Activated T-helper 2 cell treated with anti-CD3 and anti-CD28 coated beads, Interferon-gamma antibody, Interleukin-2, Interleukin-4, amounts not matched to agents 10 μg/mL and 5 μg/mL and 100 μg/mL, durations not matched to agents 14 hours and 24 hours and 36 hours (primary cell): ENCODE measurements at regions not wholly inside any gene's neighbourhood (a gene's known extent, or its start where the extent isn't known, plus 50 kb on each side); places are given as distances from the start of the nearest gene placed in this dataset.

Source experiments
- DNase-seq: peaks from one replicate; pipeline ENCODE4 v3.0.0; 2021; ENCODE audit warnings: low spot score
- H3K27ac Mint-ChIP-seq: one replicate; pipeline ENCODE4 v1.8.0; 2021; ENCODE audit warnings: mixed read lengths
- H3K27me3 Mint-ChIP-seq: one replicate; pipeline ENCODE4 v1.8.0; 2021; ENCODE audit warnings: low read depth, mixed read lengths
- H3K36me3 Mint-ChIP-seq: one replicate; pipeline ENCODE4 v1.8.0; 2021; ENCODE audit warnings: low read depth, mixed read lengths
- H3K4me1 Mint-ChIP-seq: one replicate; pipeline ENCODE4 v1.8.0; 2021; ENCODE audit warnings: low read depth, mixed read lengths
- H3K4me3 Mint-ChIP-seq: one replicate; pipeline ENCODE4 v1.8.0; 2021; ENCODE audit warnings: low read depth, mild to moderate bottlenecking, moderate library complexity, mixed read lengths
- H3K9me3 Mint-ChIP-seq: one replicate; pipeline ENCODE4 v1.8.0; 2021; ENCODE audit warnings: mixed read lengths
- intact Hi-C: fragments of 100-400 bp; cut with micrococcal nuclease; formaldehyde crosslinking; loops from one replicate; pipeline ENCODE4 v1.15.1; 2023

GRCh38 chr6:84445068-84445467 lies 217.6 kb upstream of the CEP162 start:
- no peak for DNase-seq
- no peaks in the 10 kb centered on the region for H3K27me3 Mint-ChIP-seq
- intact Hi-C loops: no loop called here
- H3K4me1 Mint-ChIP-seq: no peaks in the 10 kb centered on the region
- no peaks in the 10 kb centered on the region for H3K9me3 Mint-ChIP-seq
- H3K36me3 Mint-ChIP-seq: no peaks in the 10 kb centered on the region
- H3K4me3 Mint-ChIP-seq: no peak overlapping the region
- H3K27ac Mint-ChIP-seq: no peak overlapping the region

DNA sequence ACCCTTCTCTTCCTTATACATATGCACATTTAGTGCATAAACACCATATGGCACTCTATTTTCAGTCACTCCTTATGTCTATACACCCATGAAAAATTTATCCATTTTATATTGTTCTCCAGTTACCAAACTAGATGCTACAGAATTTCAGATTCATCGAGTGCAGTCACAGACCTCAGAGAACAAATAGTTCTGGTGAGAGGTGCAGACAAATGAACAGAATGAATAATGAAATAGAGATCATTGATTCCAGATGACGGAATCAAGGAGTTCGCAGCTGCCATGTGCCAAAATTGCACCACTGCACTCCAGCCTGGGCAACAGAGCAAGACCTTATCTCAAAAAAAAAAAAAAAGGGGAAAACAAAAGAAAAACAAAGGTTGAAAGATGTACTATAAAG lies 214.8 kb upstream of the CEP162 start:
- Mint-ChIP-seq H3K9me3 (no peaks in the 10 kb centered on the region), H3K27me3 (no peaks in the 10 kb centered on the region), H3K36me3 (no peaks in the 10 kb centered on the region), H3K4me1 (no peaks in the 10 kb centered on the region), H3K27ac (no peak overlapping the region), H3K4me3 (no peak overlapping the region)
- intact Hi-C loops: no loop called here
- DNase-seq: no peak

GRCh38 chr6:84441456-84441855 lies 214.0 kb upstream of the CEP162 start:
- H3K27ac Mint-ChIP-seq: no peak overlapping the region
- intact Hi-C loops: no loop called here
- DNase-seq: no peak
- no peaks in the 10 kb centered on the region for H3K36me3 Mint-ChIP-seq
- no peak overlapping the region for H3K4me3 Mint-ChIP-seq
- no peaks in the 10 kb centered on the region for H3K4me1 Mint-ChIP-seq
- H3K27me3 Mint-ChIP-seq: no peaks in the 10 kb centered on the region
- no peaks in the 10 kb centered on the region for H3K9me3 Mint-ChIP-seq

- intact Hi-C loops: no loop called here
- Mint-ChIP-seq H3K9me3 (no peaks in the 10 kb centered on the region), H3K4me1 (no peaks in the 10 kb centered on the region), H3K27me3 (no peaks in the 10 kb centered on the region), H3K4me3 (no peak overlapping the region), H3K36me3 (no peaks in the 10 kb centered on the region), H3K27ac (no peak overlapping the region)
- no peak for DNase-seq
Observed at GRCh38 chr6:84434550-84434949, 207.1 kb upstream of the CEP162 start.

DNA sequence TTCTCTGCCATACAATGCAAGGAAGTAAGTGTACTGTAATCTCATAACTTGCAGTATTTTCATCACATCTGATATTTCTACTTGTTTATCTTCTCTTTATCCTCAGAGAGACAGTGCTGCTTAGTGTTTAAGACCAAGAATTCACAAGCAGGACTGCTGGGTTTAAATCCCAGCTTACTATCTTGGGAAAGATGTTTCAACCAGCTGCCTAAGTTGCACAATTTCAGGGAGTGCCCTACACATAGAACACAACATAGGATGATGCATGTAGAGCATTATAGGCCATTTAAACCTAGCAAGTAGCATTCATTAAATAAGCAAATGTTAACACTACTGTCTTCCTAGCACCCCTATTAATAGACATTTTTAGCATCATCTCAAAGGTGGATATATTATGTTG lies 205.2 kb upstream of the CEP162 start:
- H3K27me3 Mint-ChIP-seq: no peaks in the 10 kb centered on the region
- H3K4me3 Mint-ChIP-seq: no peak overlapping the region
- H3K27ac Mint-ChIP-seq: no peak overlapping the region

GRCh38 chr6:84428300-84428907 lies 201.0 kb upstream of the CEP162 start:
- intact Hi-C loops: loop anchor here (2.0 kb wide), 1 partner anchor 894 kb away; no protein-coding TSS in a partner anchor
- no peaks in the 10 kb centered on the region for H3K4me1 Mint-ChIP-seq
- no peak overlapping the region for H3K4me3 Mint-ChIP-seq
- peak; percentile 8 for DNase-seq
- H3K36me3 Mint-ChIP-seq: no peaks in the 10 kb centered on the region
- H3K27me3 Mint-ChIP-seq: no peaks in the 10 kb centered on the region
- H3K27ac Mint-ChIP-seq: no peak overlapping the region
- no peaks in the 10 kb centered on the region for H3K9me3 Mint-ChIP-seq

More for the DNA sequence above, 205.2 kb upstream of the CEP162 start:
- DNase-seq: no peak
- Mint-ChIP-seq H3K4me1 (no peaks in the 10 kb centered on the region), H3K36me3 (no peaks in the 10 kb centered on the region), H3K9me3 (no peaks in the 10 kb centered on the region)
- intact Hi-C loops: no loop called here

GRCh38 chr6:84425971-84426705 lies 198.7 kb upstream of the CEP162 start:
- Mint-ChIP-seq H3K4me3 (no peak overlapping the region), H3K27me3 (peaks cover 3% of the 10 kb centered on the region), H3K36me3 (no peaks in the 10 kb centered on the region), H3K27ac (no peak overlapping the region), H3K9me3 (no peaks in the 10 kb centered on the region), H3K4me1 (no peaks in the 10 kb centered on the region)
- no peak for DNase-seq
- intact Hi-C loops: no loop called here

GRCh38 chr6:84424956-84425355 lies 197.5 kb upstream of the CEP162 start:
- Mint-ChIP-seq H3K36me3 (no peaks in the 10 kb centered on the region), H3K27me3 (peaks cover 3% of the 10 kb centered on the region), H3K4me1 (no peaks in the 10 kb centered on the region), H3K4me3 (no peak overlapping the region), H3K9me3 (no peaks in the 10 kb centered on the region), H3K27ac (no peak overlapping the region)
- intact Hi-C loops: loop anchor here (5.0 kb wide), 1 partner anchor 342 kb away; no protein-coding TSS in a partner anchor
- DNase-seq: no peak

DNA sequence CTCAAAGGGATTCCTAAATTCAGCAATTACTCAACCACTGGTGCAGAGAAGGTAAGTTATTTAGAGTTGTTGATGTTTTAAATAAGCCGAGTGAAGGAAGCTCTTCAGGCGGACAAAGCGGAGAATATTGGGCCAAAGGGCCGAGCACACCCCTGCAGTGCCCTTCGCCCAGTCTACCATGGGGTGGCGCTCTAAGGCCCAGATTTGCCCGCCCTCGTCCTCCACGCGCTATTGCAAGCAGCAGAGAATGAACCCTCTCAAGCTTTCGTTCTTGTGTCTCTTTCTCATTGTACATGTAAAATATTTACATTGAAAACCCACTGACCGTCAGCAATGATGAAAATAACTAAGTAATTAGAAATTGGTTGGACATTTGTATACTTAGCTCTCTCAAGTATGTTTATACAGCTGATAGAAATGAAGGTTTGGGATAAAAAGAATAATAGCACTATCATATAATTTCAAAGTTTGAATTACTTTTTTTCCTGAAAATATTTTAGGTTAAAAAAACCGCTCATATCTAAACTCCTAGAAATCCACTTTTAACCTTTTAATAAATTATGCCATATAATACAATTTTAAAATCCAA lies 195.0 kb upstream of the CEP162 start:
- Mint-ChIP-seq H3K36me3 (no peaks in the 10 kb centered on the region), H3K4me3 (no peak overlapping the region), H3K27me3 (peaks cover 3% of the 10 kb centered on the region), H3K4me1 (no peaks in the 10 kb centered on the region), H3K27ac (no peak overlapping the region), H3K9me3 (no peaks in the 10 kb centered on the region)
- intact Hi-C loops: loop anchor here (5.0 kb wide), 1 partner anchor 345 kb away; no protein-coding TSS in a partner anchor
- peak; percentile 9 for DNase-seq

DNA sequence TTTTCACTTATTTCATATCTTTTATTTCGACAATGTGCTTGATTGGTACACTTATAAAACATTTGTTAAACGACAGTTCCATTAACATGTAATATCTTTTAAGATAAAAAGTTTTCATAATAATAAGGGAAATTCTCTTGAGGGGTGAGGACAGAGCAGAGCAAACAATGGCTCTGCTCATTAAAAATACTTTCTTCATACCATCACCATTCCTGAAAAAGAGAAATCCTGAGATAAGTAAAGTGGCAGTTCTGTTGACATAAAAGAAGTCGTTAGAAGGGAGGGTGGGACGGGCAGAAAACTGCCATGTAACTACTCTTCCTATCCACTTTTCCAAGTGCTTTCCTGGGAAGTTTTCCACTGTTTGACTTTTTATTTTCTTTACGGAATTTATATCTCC lies 193.6 kb upstream of the CEP162 start:
- no peak for DNase-seq
- Mint-ChIP-seq H3K4me3 (no peak overlapping the region), H3K36me3 (no peaks in the 10 kb centered on the region), H3K4me1 (no peaks in the 10 kb centered on the region), H3K27ac (no peak overlapping the region), H3K27me3 (peaks cover 3% of the 10 kb centered on the region), H3K9me3 (no peaks in the 10 kb centered on the region)
- intact Hi-C loops: loop anchor here (5.0 kb wide), 1 partner anchor 346 kb away; no protein-coding TSS in a partner anchor

DNA sequence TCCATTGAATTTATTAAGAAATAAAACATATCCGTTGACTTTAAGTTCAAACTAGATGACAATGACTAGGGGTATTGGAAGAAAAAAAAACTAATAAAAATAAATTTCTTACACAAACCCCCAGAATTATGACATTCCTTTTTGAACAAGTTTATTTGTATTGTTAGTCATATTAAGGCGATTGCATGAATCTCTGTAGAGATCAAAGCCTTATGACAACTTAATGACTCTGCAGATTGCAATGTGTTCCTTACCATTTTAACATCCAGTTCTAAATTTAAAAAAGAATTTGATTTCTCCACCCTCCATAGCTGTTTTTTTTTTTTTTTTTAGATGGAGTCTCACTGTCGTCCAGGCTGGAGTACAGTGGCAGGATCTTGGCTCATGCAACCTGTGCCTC lies 189.8 kb upstream of the CEP162 start:
- no peak for DNase-seq
- Mint-ChIP-seq H3K4me1 (no peaks in the 10 kb centered on the region), H3K36me3 (no peaks in the 10 kb centered on the region), H3K27me3 (peaks cover 3% of the 10 kb centered on the region), H3K9me3 (no peaks in the 10 kb centered on the region), H3K27ac (no peak overlapping the region), H3K4me3 (no peak overlapping the region)
- intact Hi-C loops: no loop called here

GRCh38 chr6:84416043-84416657 lies 188.7 kb upstream of the CEP162 start:
- no peak for DNase-seq
- intact Hi-C loops: no loop called here
- H3K36me3 Mint-ChIP-seq: no peaks in the 10 kb centered on the region
- no peaks in the 10 kb centered on the region for H3K4me1 Mint-ChIP-seq
- H3K9me3 Mint-ChIP-seq: no peaks in the 10 kb centered on the region
- no peak overlapping the region for H3K27ac Mint-ChIP-seq
- H3K27me3 Mint-ChIP-seq: no peaks in the 10 kb centered on the region
- H3K4me3 Mint-ChIP-seq: no peak overlapping the region

- intact Hi-C loops: no loop called here
- no peaks in the 10 kb centered on the region for H3K4me1 Mint-ChIP-seq
- no peak overlapping the region for H3K4me3 Mint-ChIP-seq
- H3K36me3 Mint-ChIP-seq: no peaks in the 10 kb centered on the region
- DNase-seq: no peak
- H3K27me3 Mint-ChIP-seq: no peaks in the 10 kb centered on the region
- no peaks in the 10 kb centered on the region for H3K9me3 Mint-ChIP-seq
- H3K27ac Mint-ChIP-seq: no peak overlapping the region
Observed at GRCh38 chr6:84415517-84415916, 188.1 kb upstream of the CEP162 start.
